ENCODE measurements at regions not wholly inside any gene's neighbourhood (a gene's known extent, or its start where the extent isn't known, plus 50 kb on each side); places are given as distances from the start of the nearest gene placed in this dataset.

DNA sequence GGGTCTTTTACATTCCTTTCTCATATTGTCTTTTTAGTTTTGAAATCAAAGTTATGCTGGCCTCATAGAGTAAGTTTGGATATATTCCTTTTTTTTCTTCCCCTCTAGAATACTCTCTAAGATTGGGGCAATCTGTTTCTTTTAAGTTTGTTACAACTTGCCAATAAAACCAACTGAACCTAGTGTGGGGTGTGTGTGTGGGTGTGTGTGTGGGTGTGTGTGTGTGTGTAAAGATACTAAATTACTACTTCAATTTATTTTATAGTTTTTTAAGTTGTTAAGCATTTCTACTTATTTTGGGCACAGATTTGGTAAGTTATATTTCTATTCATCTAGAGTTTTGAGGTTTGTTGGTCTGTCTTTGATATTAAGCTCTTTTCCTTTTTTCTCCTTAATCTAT lies 198.2 kb upstream of the TMC3 start:
- TF ChIP-seq POLR2A (IDR thresholded peaks at IDR 0.05; ENCODE audit: low read depth, low read length) (no peak), POLR2AphosphoS5 (IDR thresholded peaks at IDR 0.05; ENCODE audit: insufficient read depth, low read depth, low read length) (no peak), GATA2 (IDR thresholded peaks at IDR 0.05; ENCODE audit: insufficient read depth, insufficient read length, low read depth, low read length) (no peak), EZH2 (IDR thresholded peaks at IDR 0.05; ENCODE audit: borderline replicate concordance, low read depth, low read length, severe bottlenecking) (no peak)
- TF ChIP-seq, protein P1, sequence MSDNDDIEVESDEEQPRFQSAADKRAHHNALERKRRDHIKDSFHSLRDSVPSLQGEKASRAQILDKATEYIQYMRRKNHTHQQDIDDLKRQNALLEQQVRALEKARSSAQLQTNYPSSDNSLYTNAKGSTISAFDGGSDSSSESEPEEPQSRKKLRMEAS (IDR thresholded peaks at IDR 0.05; ENCODE audit: insufficient read depth, insufficient read length), result no peak

DNA sequence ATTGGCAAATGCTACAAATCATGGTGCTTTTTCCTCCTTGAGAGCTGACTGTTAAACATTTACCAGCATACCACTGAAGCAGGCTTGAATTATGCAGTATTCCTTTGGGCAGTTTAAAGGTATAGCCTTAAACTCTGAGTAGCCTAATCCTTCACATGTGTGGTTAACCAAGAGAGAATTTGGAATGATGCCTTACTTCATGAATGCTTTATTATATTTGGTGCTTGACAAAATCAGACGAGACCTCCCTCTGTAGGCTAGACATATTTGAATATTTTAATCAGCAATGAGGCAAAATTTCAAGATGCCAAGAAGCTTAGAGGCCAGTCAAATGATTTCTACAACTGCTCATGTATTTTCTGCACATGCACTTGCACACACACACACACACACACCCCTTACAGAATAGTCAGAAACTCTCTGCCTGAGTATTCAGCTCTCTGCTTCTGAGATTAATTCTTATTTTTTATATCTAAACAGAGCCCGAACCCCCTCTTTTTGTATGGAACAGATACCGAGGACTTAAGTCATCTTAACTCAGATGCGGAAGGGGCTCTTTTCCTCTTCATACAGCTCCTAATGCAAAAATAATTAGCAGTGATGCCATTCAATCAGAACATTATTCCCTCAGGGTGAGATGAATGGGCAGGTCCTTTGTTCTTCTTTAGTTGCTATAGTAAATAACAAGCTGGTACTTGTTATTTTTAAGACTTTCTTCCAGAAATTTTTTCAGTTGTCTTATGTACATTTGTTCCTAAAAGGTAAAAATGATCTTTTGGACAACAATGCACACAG lies 195.5 kb upstream of the TMC3 start:
- H3K4me2 ChIP-seq (ENCODE audit: insufficient read depth, low read length), result no peak overlapping the region
- H3K27me3 ChIP-seq (ENCODE audit: control insufficient read depth in 2 of 2, insufficient read depth in 2 of 2, low read length in 2 of 2), result peaks cover 3 to 7% of the 10 kb centered on the region in 2 experiments
- no peaks in the 10 kb centered on the region for H3K4me1 ChIP-seq (ENCODE audit: control insufficient read depth, extremely low read depth, insufficient read depth, low read length)
- H3K9me3 ChIP-seq (replicated peaks; ENCODE audit: control insufficient read depth, insufficient read depth, low read length), result no peaks in the 10 kb centered on the region
- H4K20me1 ChIP-seq (replicated peaks; ENCODE audit: control insufficient read depth, extremely low read depth, insufficient read depth, low read length), result no peaks in the 10 kb centered on the region
- POLR2A ChIA-PET, result no interaction called here
- no peaks in the 10 kb centered on the region for H3K79me2 ChIP-seq (ENCODE audit: control insufficient read depth, insufficient read depth, low read length)
- no peak for TF ChIP-seq JUN (IDR thresholded peaks at IDR 0.05; ENCODE audit: borderline replicate concordance, insufficient read depth, insufficient read length, low read depth)
- TF ChIP-seq CTCF (IDR thresholded peaks at IDR 0.05; ENCODE audit: extremely low read depth in 1 of 2, insufficient read depth in 1 of 2, low read depth in 1 of 2, low read length in 2 of 2), result no peak
- TF ChIP-seq GATA2 (IDR thresholded peaks at IDR 0.05; ENCODE audit: insufficient read depth, insufficient read length, low read depth, low read length), result no peak
- no peak for TF ChIP-seq MYC (IDR thresholded peaks at IDR 0.05; ENCODE audit: low read depth, low read length)
- no peak overlapping the region for H3K27ac ChIP-seq (ENCODE audit: insufficient read depth, low read depth, low read length)
- BruUV-seq (replicated peaks), result no TSS peak
- H3K9me1 ChIP-seq (replicated peaks; ENCODE audit: control insufficient read depth, extremely low read depth, insufficient read depth, low read length), result no peaks in the 10 kb centered on the region
- no peak overlapping the region for H2AFZ ChIP-seq (ENCODE audit: low read depth, low read length)
- DNase-seq (ENCODE audit: low read depth, low spot score) (no peak), FAIRE-seq (no peak)
- intact Hi-C loops (cut with micrococcal nuclease) (no loop called here), dilution Hi-C loops (cut with MboI; ENCODE audit: extremely low pct_ligation_motif_present, low sequenced_read_pairs) (no loop called here)
- H3K4me3 ChIP-seq (replicated peaks in 1 of 3; ENCODE audit: insufficient read depth in 1 of 3, low read depth in 1 of 3, low read length in 3 of 3), result no peak overlapping the region
- H3K9ac ChIP-seq (replicated peaks; ENCODE audit: extremely low read depth, insufficient read depth, low read length), result no peak overlapping the region
- CTCF ChIA-PET, result interaction anchor here (1.1 kb wide), 1 partner anchor 17 kb away, joined by 3 read pairs; no protein-coding TSS in a partner anchor
- no peaks in the 10 kb centered on the region for H3K36me3 ChIP-seq (ENCODE audit: control insufficient read depth in 2 of 2, extremely low read depth in 1 of 2, insufficient read depth in 2 of 2, low read length in 2 of 2)

More for the DNA sequence above, 198.2 kb upstream of the TMC3 start:
- dilution Hi-C loops (cut with MboI; ENCODE audit: extremely low pct_ligation_motif_present, low sequenced_read_pairs) (no loop called here), intact Hi-C loops (cut with micrococcal nuclease) (no loop called here)
- no peak overlapping the region for H2AFZ ChIP-seq (ENCODE audit: low read depth, low read length)
- ChIA-PET POLR2A (no interaction called here), CTCF (no interaction called here)
- no peaks in the 10 kb centered on the region for H3K36me3 ChIP-seq (ENCODE audit: control insufficient read depth in 2 of 2, extremely low read depth in 1 of 2, insufficient read depth in 2 of 2, low read length in 2 of 2)
- no TSS peak for BruUV-seq (replicated peaks)
- no peaks in the 10 kb centered on the region for H4K20me1 ChIP-seq (replicated peaks; ENCODE audit: control insufficient read depth, extremely low read depth, insufficient read depth, low read length)
- no peak overlapping the region for H3K9ac ChIP-seq (replicated peaks; ENCODE audit: extremely low read depth, insufficient read depth, low read length)
- DNase-seq (ENCODE audit: low read depth, low spot score) (no peak), FAIRE-seq (no peak)
- no peaks in the 10 kb centered on the region for H3K9me1 ChIP-seq (replicated peaks; ENCODE audit: control insufficient read depth, extremely low read depth, insufficient read depth, low read length)
- H3K9me3 ChIP-seq (replicated peaks; ENCODE audit: control insufficient read depth, insufficient read depth, low read length), result no peaks in the 10 kb centered on the region
- no peaks in the 10 kb centered on the region for H3K79me2 ChIP-seq (ENCODE audit: control insufficient read depth, insufficient read depth, low read length)
- no peak overlapping the region for H3K4me3 ChIP-seq (replicated peaks in 1 of 3; ENCODE audit: insufficient read depth in 1 of 3, low read depth in 1 of 3, low read length in 3 of 3)
- no peak overlapping the region for H3K27ac ChIP-seq (ENCODE audit: insufficient read depth, low read depth, low read length)
- H3K27me3 ChIP-seq (ENCODE audit: control insufficient read depth in 2 of 2, insufficient read depth in 2 of 2, low read length in 2 of 2), result peaks cover 4 to 10% of the 10 kb centered on the region in 2 experiments
- peaks cover 14% of the 10 kb centered on the region for H3K4me1 ChIP-seq (ENCODE audit: control insufficient read depth, extremely low read depth, insufficient read depth, low read length)
- H3K4me2 ChIP-seq (ENCODE audit: insufficient read depth, low read length), result no peak overlapping the region
